WTC11 (cell line): ENCODE measurements at regions not wholly inside any gene's neighbourhood (a gene's known extent, or its start where the extent isn't known, plus 50 kb on each side); places are given as distances from the start of the nearest gene placed in this dataset.

ENCODE experiments used
- ATAC-seq: fragments of 200-7000 bp; cut with Tn5 transposase; 2 replicates; pipeline ENCODE4 v1.10.0; 2021; ENCODE audit warnings: mild to moderate bottlenecking, moderate library complexity
- CTCF ChIA-PET: fragments of 300-600 bp; sonication (Branson Sonifier 250); formaldehyde crosslinking; loops from one replicate; lab custom pipeline; 2021; ENCODE audit warnings: antibody characterized with exemption; lab: Charles Lee
- POLR2A ChIA-PET: fragments of 350-600 bp; sonication (Branson Sonifier 250); formaldehyde crosslinking; loops from one replicate; lab custom pipeline; 2021; ENCODE audit warnings: antibody characterized with exemption; lab: Charles Lee
- DNase-seq: peaks from one replicate; pipeline ENCODE4 v3.0.0; 2021; ENCODE audit warnings: low spot score
- H3K27ac Mint-ChIP-seq: 2 replicates; pipeline ENCODE4 v1.8.0; 2021; ENCODE audit warnings: mixed read lengths
- H3K27me3 Mint-ChIP-seq: 2 replicates; pipeline ENCODE4 v1.8.0; 2021; ENCODE audit warnings: low read depth, mild to moderate bottlenecking, moderate library complexity, mixed read lengths
- H3K36me3 Mint-ChIP-seq: 2 replicates; pipeline ENCODE4 v1.8.0; 2021; ENCODE audit warnings: mixed read lengths
- H3K4me1 Mint-ChIP-seq: 2 replicates; pipeline ENCODE4 v1.8.0; 2022; ENCODE audit warnings: mixed read lengths
- H3K4me3 Mint-ChIP-seq: 2 replicates; pipeline ENCODE4 v1.8.0; 2021; ENCODE audit warnings: mild to moderate bottlenecking, moderate library complexity, mixed read lengths
- H3K9me3 Mint-ChIP-seq: 2 replicates; pipeline ENCODE4 v1.8.0; 2021; ENCODE audit warnings: mixed read lengths
- AR ChIP-seq: fragments of 250-450 bp; sonication (Bioruptor Pico); IDR thresholded peaks from 2 replicates; pipeline ENCODE4 v1.9.0; 2021; ENCODE audit warnings: mild to moderate bottlenecking
- ATF1 ChIP-seq: sonication (generic); formaldehyde crosslinking; IDR thresholded peaks from 2 replicates; pipeline ENCODE4 v1.8.1; 2023; ENCODE audit warnings: mild to moderate bottlenecking, moderate library complexity, missing genetic modification reagents
- ATF6 ChIP-seq: sonication (generic); formaldehyde crosslinking; IDR thresholded peaks from 2 replicates; pipeline ENCODE4 v1.8.1; 2023; ENCODE audit warnings: mild to moderate bottlenecking, missing genetic modification reagents
- CREB1 ChIP-seq: sonication (generic); formaldehyde crosslinking; IDR thresholded peaks from 2 replicates; pipeline ENCODE4 v1.8.0; 2023; ENCODE audit warnings: mild to moderate bottlenecking, missing genetic modification reagents
- CREM ChIP-seq: sonication (generic); formaldehyde crosslinking; IDR thresholded peaks from 2 replicates; pipeline ENCODE4 v1.8.1; 2022; ENCODE audit warnings: mild to moderate bottlenecking, missing genetic modification reagents, moderate library complexity
- GABPB1 ChIP-seq: sonication (generic); formaldehyde crosslinking; IDR thresholded peaks from 2 replicates; pipeline ENCODE4 v1.8.1; 2023; ENCODE audit warnings: mild to moderate bottlenecking, missing genetic modification reagents
- GRHL2 ChIP-seq: fragments of 250-450 bp; sonication (Bioruptor Pico); IDR thresholded peaks from 2 replicates; pipeline ENCODE4 v1.8.0; 2022; ENCODE audit warnings: mild to moderate bottlenecking, moderate library complexity; ENCODE audit not compliant: insufficient replicate concordance, severe bottlenecking
- JAZF1 ChIP-seq: fragments of 250-450 bp; sonication (Bioruptor Pico); IDR thresholded peaks from 2 replicates; pipeline ENCODE4 v1.9.0; 2021; ENCODE audit warnings: moderate library complexity, mild to moderate bottlenecking, inconsistent platforms
- KAT7 ChIP-seq: sonication (generic); formaldehyde crosslinking; IDR thresholded peaks from 2 replicates; pipeline ENCODE4 v1.8.1; 2023; ENCODE audit warnings: missing genetic modification reagents, mild to moderate bottlenecking, borderline replicate concordance
- MLX ChIP-seq: sonication (generic); formaldehyde crosslinking; IDR thresholded peaks from 2 replicates; pipeline ENCODE4 v1.8.1; 2023; ENCODE audit warnings: mild to moderate bottlenecking, missing genetic modification reagents, moderate library complexity
- OVOL2 ChIP-seq: fragments of 250-450 bp; sonication (Bioruptor Pico); IDR thresholded peaks from 2 replicates; pipeline ENCODE4 v1.9.0; 2021; ENCODE audit warnings: mild to moderate bottlenecking, borderline replicate concordance
- SMAD3 ChIP-seq: sonication (generic); formaldehyde crosslinking; IDR thresholded peaks from 2 replicates; pipeline ENCODE4 v1.8.0; 2022; ENCODE audit warnings: missing genetic modification reagents, mild to moderate bottlenecking, borderline replicate concordance
- SMAD4 ChIP-seq: sonication (generic); formaldehyde crosslinking; IDR thresholded peaks from 2 replicates; pipeline ENCODE4 v1.8.0; 2022; ENCODE audit warnings: mild to moderate bottlenecking, missing genetic modification reagents
- ZNF263 ChIP-seq: sonication (generic); formaldehyde crosslinking; IDR thresholded peaks from 2 replicates; pipeline ENCODE4 v1.8.1; 2022; ENCODE audit warnings: low read depth, mild to moderate bottlenecking, moderate library complexity, missing genetic modification reagents
- ZNF425 ChIP-seq: fragments of 250-450 bp; sonication (Bioruptor Pico); conservative IDR thresholded peaks from 2 replicates; pipeline ENCODE4 v1.9.0; 2021; ENCODE audit warnings: mild to moderate bottlenecking
- TF ChIP-seq, protein P1 (sequence below): fragments of 200-600 bp; IDR thresholded peaks from 2 replicates; pipeline ENCODE4 v1.8.0; 2022; ENCODE audit warnings: antibody characterized with exemption
- TF ChIP-seq, protein P2 (sequence below): sonication (generic); formaldehyde crosslinking; IDR thresholded peaks from 2 replicates; pipeline ENCODE4 v1.8.1; 2022; ENCODE audit warnings: missing genetic modification reagents, borderline replicate concordance
- TF ChIP-seq, protein P3 (sequence below): sonication (generic); formaldehyde crosslinking; IDR thresholded peaks from 2 replicates; pipeline ENCODE4 v1.8.0; 2023; ENCODE audit warnings: missing genetic modification reagents
- TF ChIP-seq, protein P4 (sequence below): fragments of 250-450 bp; sonication (Bioruptor Pico); IDR thresholded peaks from 2 replicates; pipeline ENCODE4 v1.9.0; 2021; ENCODE audit warnings: moderate library complexity, mild to moderate bottlenecking, inconsistent platforms, borderline replicate concordance
- TF ChIP-seq, protein P5 (sequence below): sonication (generic); formaldehyde crosslinking; IDR thresholded peaks from 2 replicates; pipeline ENCODE4 v1.8.1; 2023; ENCODE audit warnings: mild to moderate bottlenecking, missing genetic modification reagents, moderate library complexity

DNA sequence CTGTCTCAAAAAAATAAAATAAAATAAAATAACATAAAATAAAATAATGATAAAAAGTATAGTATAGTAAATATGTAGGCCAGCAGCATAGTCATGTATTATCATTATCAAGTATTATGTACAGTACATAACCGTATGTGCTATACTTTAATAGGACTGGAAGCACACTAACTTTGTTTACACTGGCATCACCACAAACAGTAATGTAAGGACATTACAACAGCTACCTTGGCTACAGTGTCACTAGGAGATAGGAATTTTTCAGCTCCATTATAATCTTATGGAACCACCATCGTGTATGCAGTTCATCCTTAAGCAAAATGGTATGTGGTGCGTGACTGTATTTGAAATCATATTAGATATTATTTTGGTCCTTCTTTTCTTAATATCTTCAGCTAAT lies 1163.5 kb upstream of the LRRTM3 start (continued):
- TF ChIP-seq CREM (CRISPR knock-in tag) (no peak), SMAD3 (CRISPR knock-in tag) (no peak), AR (CRISPR knock-in tag) (no peak), JAZF1 (CRISPR knock-in tag) (no peak)
- TF ChIP-seq, protein P1, sequence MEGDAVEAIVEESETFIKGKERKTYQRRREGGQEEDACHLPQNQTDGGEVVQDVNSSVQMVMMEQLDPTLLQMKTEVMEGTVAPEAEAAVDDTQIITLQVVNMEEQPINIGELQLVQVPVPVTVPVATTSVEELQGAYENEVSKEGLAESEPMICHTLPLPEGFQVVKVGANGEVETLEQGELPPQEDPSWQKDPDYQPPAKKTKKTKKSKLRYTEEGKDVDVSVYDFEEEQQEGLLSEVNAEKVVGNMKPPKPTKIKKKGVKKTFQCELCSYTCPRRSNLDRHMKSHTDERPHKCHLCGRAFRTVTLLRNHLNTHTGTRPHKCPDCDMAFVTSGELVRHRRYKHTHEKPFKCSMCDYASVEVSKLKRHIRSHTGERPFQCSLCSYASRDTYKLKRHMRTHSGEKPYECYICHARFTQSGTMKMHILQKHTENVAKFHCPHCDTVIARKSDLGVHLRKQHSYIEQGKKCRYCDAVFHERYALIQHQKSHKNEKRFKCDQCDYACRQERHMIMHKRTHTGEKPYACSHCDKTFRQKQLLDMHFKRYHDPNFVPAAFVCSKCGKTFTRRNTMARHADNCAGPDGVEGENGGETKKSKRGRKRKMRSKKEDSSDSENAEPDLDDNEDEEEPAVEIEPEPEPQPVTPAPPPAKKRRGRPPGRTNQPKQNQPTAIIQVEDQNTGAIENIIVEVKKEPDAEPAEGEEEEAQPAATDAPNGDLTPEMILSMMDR, result no peak
- TF ChIP-seq, protein P2, sequence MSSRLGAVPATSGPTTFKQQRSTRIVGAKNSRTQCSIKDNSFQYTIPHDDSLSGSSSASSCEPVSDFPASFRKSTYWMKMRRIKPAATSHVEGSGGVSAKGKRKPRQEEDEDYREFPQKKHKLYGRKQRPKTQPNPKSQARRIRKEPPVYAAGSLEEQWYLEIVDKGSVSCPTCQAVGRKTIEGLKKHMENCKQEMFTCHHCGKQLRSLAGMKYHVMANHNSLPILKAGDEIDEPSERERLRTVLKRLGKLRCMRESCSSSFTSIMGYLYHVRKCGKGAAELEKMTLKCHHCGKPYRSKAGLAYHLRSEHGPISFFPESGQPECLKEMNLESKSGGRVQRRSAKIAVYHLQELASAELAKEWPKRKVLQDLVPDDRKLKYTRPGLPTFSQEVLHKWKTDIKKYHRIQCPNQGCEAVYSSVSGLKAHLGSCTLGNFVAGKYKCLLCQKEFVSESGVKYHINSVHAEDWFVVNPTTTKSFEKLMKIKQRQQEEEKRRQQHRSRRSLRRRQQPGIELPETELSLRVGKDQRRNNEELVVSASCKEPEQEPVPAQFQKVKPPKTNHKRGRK, result no peak

DNA sequence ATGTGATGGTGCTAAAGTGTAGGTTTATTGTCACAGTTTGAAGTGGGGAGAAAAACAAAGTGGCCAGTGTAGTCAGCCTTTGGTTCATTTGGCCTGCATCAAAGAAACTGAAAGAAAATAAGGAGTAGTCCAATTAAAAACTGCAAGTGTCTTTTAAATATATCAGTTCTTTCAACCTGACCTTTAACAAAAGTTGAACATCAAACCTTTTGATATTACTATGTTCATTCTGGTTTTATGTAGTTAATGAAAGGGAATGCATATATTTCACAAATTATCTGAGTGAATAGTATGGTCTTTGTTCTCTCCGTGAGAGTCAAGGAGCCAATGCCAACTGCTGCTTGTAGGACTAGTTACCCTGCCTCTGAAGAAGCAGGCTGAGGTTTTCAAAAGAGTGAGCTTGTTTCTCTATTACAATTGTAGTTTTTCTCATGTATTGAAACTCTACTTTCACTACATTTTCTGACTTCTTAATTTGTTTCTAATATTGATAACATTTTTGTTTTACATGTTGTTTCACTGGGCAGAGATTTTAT lies 1160.8 kb upstream of the LRRTM3 start:
- no peak overlapping the region for H3K4me3 Mint-ChIP-seq
- TF ChIP-seq ATF6 (CRISPR knock-in tag) (no peak), KAT7 (no peak), GRHL2 (CRISPR knock-in tag) (no peak), ZNF425 (no peak), ATF1 (no peak), GABPB1 (CRISPR knock-in tag) (no peak), ZNF263 (no peak), OVOL2 (CRISPR knock-in tag) (no peak), SMAD4 (CRISPR knock-in tag) (no peak), MLX (CRISPR knock-in tag) (no peak), CREB1 (CRISPR knock-in tag) (no peak)
- TF ChIP-seq, protein P1, result no peak
- TF ChIP-seq, protein P3, sequence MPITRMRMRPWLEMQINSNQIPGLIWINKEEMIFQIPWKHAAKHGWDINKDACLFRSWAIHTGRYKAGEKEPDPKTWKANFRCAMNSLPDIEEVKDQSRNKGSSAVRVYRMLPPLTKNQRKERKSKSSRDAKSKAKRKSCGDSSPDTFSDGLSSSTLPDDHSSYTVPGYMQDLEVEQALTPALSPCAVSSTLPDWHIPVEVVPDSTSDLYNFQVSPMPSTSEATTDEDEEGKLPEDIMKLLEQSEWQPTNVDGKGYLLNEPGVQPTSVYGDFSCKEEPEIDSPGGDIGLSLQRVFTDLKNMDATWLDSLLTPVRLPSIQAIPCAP (CRISPR knock-in tag), result no peak
- TF ChIP-seq, protein P4, sequence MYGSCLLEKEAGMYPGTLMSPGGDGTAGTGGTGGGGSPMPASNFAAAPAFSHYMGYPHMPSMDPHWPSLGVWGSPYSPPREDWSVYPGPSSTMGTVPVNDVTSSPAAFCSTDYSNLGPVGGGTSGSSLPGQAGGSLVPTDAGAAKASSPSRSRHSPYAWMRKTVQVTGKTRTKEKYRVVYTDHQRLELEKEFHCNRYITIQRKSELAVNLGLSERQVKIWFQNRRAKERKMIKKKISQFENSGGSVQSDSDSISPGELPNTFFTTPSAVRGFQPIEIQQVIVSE (CRISPR knock-in tag), result no peak
- TF ChIP-seq, protein P5, sequence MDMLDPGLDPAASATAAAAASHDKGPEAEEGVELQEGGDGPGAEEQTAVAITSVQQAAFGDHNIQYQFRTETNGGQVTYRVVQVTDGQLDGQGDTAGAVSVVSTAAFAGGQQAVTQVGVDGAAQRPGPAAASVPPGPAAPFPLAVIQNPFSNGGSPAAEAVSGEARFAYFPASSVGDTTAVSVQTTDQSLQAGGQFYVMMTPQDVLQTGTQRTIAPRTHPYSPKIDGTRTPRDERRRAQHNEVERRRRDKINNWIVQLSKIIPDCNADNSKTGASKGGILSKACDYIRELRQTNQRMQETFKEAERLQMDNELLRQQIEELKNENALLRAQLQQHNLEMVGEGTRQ (CRISPR knock-in tag), result no peak

More for the DNA sequence above, 1160.8 kb upstream of the LRRTM3 start:
- Mint-ChIP-seq H3K27me3 (no peaks in the 10 kb centered on the region), H3K9me3 (peaks cover 7% of the 10 kb centered on the region), H3K27ac (no peak overlapping the region), H3K4me1 (no peaks in the 10 kb centered on the region), H3K36me3 (no peaks in the 10 kb centered on the region)
- DNase-seq (no peak), ATAC-seq (no peak)
- ChIA-PET POLR2A (no interaction called here), CTCF (no interaction called here)
